HCT116 (cell line): ENCODE measurements at regions not wholly inside any gene's neighbourhood (a gene's known extent, or its start where the extent isn't known, plus 50 kb on each side); places are given as distances from the start of the nearest gene placed in this dataset.
A peak's percentile ranks its signal among the peaks of the same experiment; 100 is the strongest.

ENCODE experiments used
- ATAC-seq: fragments of 200-7000 bp; cut with Tn5 transposase; 2 replicates; pipeline ENCODE4 v1.9.1; 2020; ENCODE audit warnings: mild to moderate bottlenecking, moderate library complexity
- BruUV-seq: library from RNA; stranded (reverse); fragments of 400-500 nt; replicated peaks from 2 replicates; lab custom pipeline; 2021; lab: Mats Ljungman, UMichigan
- CTCF ChIA-PET: fragments of 300-600 bp; sonication (Branson Sonifier 250); formaldehyde crosslinking; loops from one replicate; lab custom pipeline; 2021; ENCODE audit warnings: antibody characterized with exemption; lab: Charles Lee
- POLR2A ChIA-PET: fragments of 300-600, 350-600 bp; sonication (Branson Sonifier 250); formaldehyde crosslinking; loops from one replicate; lab custom pipeline; 2021; ENCODE audit warnings: antibody characterized with exemption; lab: Charles Lee
- RAD21 ChIA-PET, 2 experiments: fragments of 300-600 bp; sonication (Branson Sonifier 250); formaldehyde crosslinking; loops; one replicate each; lab custom pipeline; 2023; ENCODE audit warnings: low total read pairs in 2 of 2; ENCODE audit not compliant: uncharacterized antibody in 2 of 2, unreplicated experiment in 2 of 2, low non-redundant PET in 1 of 2; lab: Charles Lee
- DNase-seq: peaks from one replicate; pipeline ENCODE4 v3.0.0-alpha.2; 2010; ENCODE audit warnings: low read depth, low spot score
- H2AFZ ChIP-seq: fragments of 200-600 bp; shearing (Covaris generic), sonication (generic); 2 replicates; pipeline ENCODE4 v1.6.1; 2017; ENCODE audit warnings: low read depth, mixed run types, mixed read lengths, antibody characterized with exemption, low read length; ENCODE audit not compliant: poor library complexity, severe bottlenecking
- H3K27ac ChIP-seq: 2 replicates; pipeline ENCODE4 v1.5.1; 2012; ENCODE audit warnings: low read depth, low read length
- H3K27me3 ChIP-seq: fragments of 200-600 bp; sonication (generic); 2 replicates; pipeline ENCODE4 v1.6.1; 2016; ENCODE audit warnings: mixed run types, low read length, mixed read lengths; ENCODE audit not compliant: insufficient read depth
- H3K36me3 ChIP-seq, 2 experiments: fragments of 200-500 bp in 1 of 2; fragments of 200-600 bp in 1 of 2; sonication (Bioruptor generic) in 1 of 2; sonication (generic) in 1 of 2; 2 replicates each; pipeline versions ENCODE4 v1.5.1 to v1.6.1; 2014 to 2016; ENCODE audit warnings: low read length in 2 of 2, inconsistent platforms in 1 of 2, mixed read lengths in 1 of 2, mixed run types in 1 of 2; ENCODE audit not compliant: insufficient read depth in 2 of 2, control insufficient read depth in 1 of 2
- H3K4me1 ChIP-seq, 2 experiments: fragments of 200-600 bp in 1 of 2; sonication (generic) in 1 of 2; 2 replicates each; pipeline versions ENCODE4 v1.5.1 to v1.6.1; 2012 to 2017; ENCODE audit warnings: low read length in 2 of 2, inconsistent platforms in 1 of 2, mild to moderate bottlenecking in 1 of 2, mixed read lengths in 1 of 2, mixed run types in 1 of 2, moderate library complexity in 1 of 2; ENCODE audit not compliant: insufficient read depth in 2 of 2, control insufficient read depth in 1 of 2
- H3K4me2 ChIP-seq: fragments of 200-600 bp; sonication (generic); 2 replicates; pipeline ENCODE4 v1.6.1; 2017; ENCODE audit warnings: mixed run types, low read length, mixed read lengths
- H3K4me3 ChIP-seq, 2 experiments: fragments of 200-600 bp in 1 of 2; sonication (generic) in 1 of 2; replicated peaks in 1 of 2; 2 replicates each; pipeline ENCODE4 v1.5.1; 2011 to 2016; ENCODE audit warnings: low read length in 2 of 2, control low read depth in 1 of 2, low read depth in 1 of 2, mild to moderate bottlenecking in 1 of 2, mixed read lengths in 1 of 2, mixed run types in 1 of 2
- H3K79me2 ChIP-seq: fragments of 200-600 bp; sonication (generic); 2 replicates; pipeline ENCODE4 v1.6.1; 2017; ENCODE audit warnings: mild to moderate bottlenecking, mixed run types, low read length, moderate library complexity, mixed read lengths; ENCODE audit not compliant: insufficient read depth
- H3K9ac ChIP-seq: fragments of 200-600 bp; sonication (generic); 2 replicates; pipeline ENCODE4 v1.6.1; 2016; ENCODE audit warnings: low read length, mixed read lengths
- H3K9me2 ChIP-seq: fragments of 200-600 bp; sonication (generic), shearing (Covaris generic); 2 replicates; pipeline ENCODE4 v1.6.1; 2017; ENCODE audit warnings: mixed run types, mild to moderate bottlenecking, moderate library complexity; ENCODE audit not compliant: insufficient read depth
- H3K9me3 ChIP-seq, 2 experiments: fragments of 200-500 bp in 1 of 2; fragments of 200-600 bp in 1 of 2; sonication (Bioruptor generic) in 1 of 2; sonication (generic) in 1 of 2; 2 replicates each; pipeline ENCODE4 v1.6.1; 2014 to 2017; ENCODE audit warnings: low read length in 2 of 2, mixed read lengths in 2 of 2, inconsistent platforms in 1 of 2, low read depth in 1 of 2, mild to moderate bottlenecking in 1 of 2, mixed run types in 1 of 2, moderate library complexity in 1 of 2; ENCODE audit not compliant: control insufficient read depth in 1 of 2, insufficient read depth in 1 of 2
- H4K20me1 ChIP-seq: fragments of 200-600 bp; sonication (generic), shearing (Covaris generic); 2 replicates; pipeline ENCODE4 v1.6.1; 2017; ENCODE audit warnings: mixed run types, mild to moderate bottlenecking, moderate library complexity; ENCODE audit not compliant: insufficient read depth
- CBX3 ChIP-seq: IDR thresholded peaks from 2 replicates; pipeline ENCODE4 v1.6.1; 2012; ENCODE audit warnings: low read depth
- EGR1 ChIP-seq: IDR thresholded peaks from 2 replicates; pipeline ENCODE4 v1.6.1; 2012; ENCODE audit warnings: low read depth
- ELF1 ChIP-seq: IDR thresholded peaks from 2 replicates; pipeline ENCODE4 v1.6.1; 2012; ENCODE audit warnings: low read depth, borderline replicate concordance
- EZH2 ChIP-seq: fragments of 200-600 bp; sonication (generic); IDR thresholded peaks from 2 replicates; pipeline ENCODE4 v1.6.1; 2017; ENCODE audit warnings: antibody characterized with exemption, mixed run types
- EZH2phosphoT487 ChIP-seq: fragments of 200-600 bp; IDR thresholded peaks from 2 replicates; pipeline ENCODE4 v1.6.1; 2018; ENCODE audit warnings: antibody characterized with exemption, borderline replicate concordance
- FOSL1 ChIP-seq: IDR thresholded peaks from 2 replicates; pipeline ENCODE4 v1.6.1; 2012; ENCODE audit warnings: low read depth
- JUND ChIP-seq: IDR thresholded peaks from 2 replicates; pipeline ENCODE4 v1.6.1; 2012
- POLR2A ChIP-seq: IDR thresholded peaks from 2 replicates; pipeline ENCODE4 v1.7.0; 2011; ENCODE audit warnings: borderline replicate concordance; ENCODE audit not compliant: insufficient read depth, insufficient read length; ENCODE audit errors: extremely low read depth
- POLR2AphosphoS5 ChIP-seq: IDR thresholded peaks from 2 replicates; pipeline ENCODE4 v1.6.1; 2011; ENCODE audit warnings: mild to moderate bottlenecking, low read depth, low read length, moderate library complexity
- RAD21 ChIP-seq: IDR thresholded peaks from 2 replicates; pipeline ENCODE4 v1.6.1; 2012; ENCODE audit warnings: low read depth, mild to moderate bottlenecking
- SIN3A ChIP-seq: IDR thresholded peaks from 2 replicates; pipeline ENCODE4 v1.6.1; 2012; ENCODE audit warnings: low read depth
- SP1 ChIP-seq: IDR thresholded peaks from 2 replicates; pipeline ENCODE4 v1.6.1; 2012; ENCODE audit warnings: low read depth
- SRF ChIP-seq: IDR thresholded peaks from 2 replicates; pipeline ENCODE4 v1.6.1; 2012; ENCODE audit warnings: low read depth
- TCF7L2 ChIP-seq: IDR thresholded peaks from 2 replicates; pipeline ENCODE4 v1.7.0; 2011; ENCODE audit warnings: borderline replicate concordance, inconsistent platforms; ENCODE audit not compliant: insufficient read depth, insufficient read length; ENCODE audit errors: extremely low read depth
- YY1 ChIP-seq: IDR thresholded peaks from 2 replicates; pipeline ENCODE4 v1.6.1; 2011; ENCODE audit warnings: low read length, low read depth, moderate library complexity, mild to moderate bottlenecking; ENCODE audit not compliant: insufficient replicate concordance; ENCODE audit errors: extremely low read depth
- ZFX ChIP-seq: fragments of 450-650 bp; IDR thresholded peaks from 2 replicates; pipeline ENCODE4 v1.6.1; 2017
- intact Hi-C: fragments of 100-400 bp; cut with micrococcal nuclease; formaldehyde crosslinking; loops from 2 replicates; pipeline ENCODE4 v1.10.0; 2022
- TF ChIP-seq, protein P1 (sequence below): IDR thresholded peaks from 2 replicates; pipeline ENCODE4 v1.6.1; 2012; ENCODE audit warnings: low read depth
- TF ChIP-seq, protein P2 (sequence below): IDR thresholded peaks from 2 replicates; pipeline ENCODE4 v1.6.1; 2012
- TF ChIP-seq, protein P3 (sequence below), 3 experiments: fragments of 200-600 bp in 1 of 3; sonication (generic) in 1 of 3; IDR thresholded peaks in 2 of 3; conservative IDR thresholded peaks in 1 of 3; 2 replicates each; pipeline ENCODE4 v1.5.1; 2012 to 2017; ENCODE audit warnings: low read depth in 2 of 3, low read length in 2 of 3, antibody characterized with exemption in 1 of 3, borderline replicate concordance in 1 of 3, control low read depth in 1 of 3, mild to moderate bottlenecking in 1 of 3, mixed read lengths in 1 of 3, mixed run types in 1 of 3, moderate library complexity in 1 of 3; ENCODE audit not compliant: insufficient read depth in 1 of 3
- TF ChIP-seq, protein P4 (sequence below): IDR thresholded peaks from 2 replicates; pipeline ENCODE4 v1.6.1; 2012

DNA sequence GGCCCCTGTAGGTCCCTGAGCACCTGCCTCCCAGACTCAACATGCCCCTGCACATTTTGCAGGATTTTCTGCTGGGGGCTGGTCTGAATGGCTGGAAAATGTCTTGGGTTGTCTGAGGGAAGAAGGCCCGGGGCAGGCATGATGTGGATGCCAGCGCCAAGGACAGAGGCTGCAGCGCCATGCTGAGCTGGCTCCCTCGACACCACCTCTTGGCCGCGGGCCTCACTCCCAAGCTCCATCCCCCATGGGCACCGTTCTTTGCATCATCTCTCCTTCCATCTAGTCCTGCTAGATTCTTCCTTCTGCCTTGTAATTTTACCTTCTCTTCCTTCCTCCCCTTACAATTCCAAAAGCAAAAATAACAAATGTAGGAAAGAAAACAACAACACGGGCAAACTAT lies 70.6 kb downstream of the ZIC5 start:
- intact Hi-C loops = loop anchor here (1.0 to 5.0 kb wide), 2 partner anchors 334 to 1226 kb away; no protein-coding TSS in a partner anchor
- no peaks in the 10 kb centered on the region for H3K79me2 ChIP-seq
- no peak overlapping the region for H2AFZ ChIP-seq
- no TSS peak for BruUV-seq
- H3K4me1 ChIP-seq = no peaks in the 10 kb centered on the region
- no peak overlapping the region for H3K4me3 ChIP-seq
- no peaks in the 10 kb centered on the region for H3K36me3 ChIP-seq
- H3K27ac ChIP-seq = no peak overlapping the region
- ATAC-seq (peak; percentile 15; the same call in 1 of the 2 replicates), DNase-seq (no peak)
- no peak overlapping the region for H3K9ac ChIP-seq
- H3K27me3 ChIP-seq = no peaks in the 10 kb centered on the region
- no peaks in the 10 kb centered on the region for H3K9me3 ChIP-seq
- no peak overlapping the region for H3K4me2 ChIP-seq
- TF ChIP-seq RAD21 = no peak
- no peak for TF ChIP-seq YY1
- no peak for TF ChIP-seq POLR2AphosphoS5
- TF ChIP-seq, protein P1, sequence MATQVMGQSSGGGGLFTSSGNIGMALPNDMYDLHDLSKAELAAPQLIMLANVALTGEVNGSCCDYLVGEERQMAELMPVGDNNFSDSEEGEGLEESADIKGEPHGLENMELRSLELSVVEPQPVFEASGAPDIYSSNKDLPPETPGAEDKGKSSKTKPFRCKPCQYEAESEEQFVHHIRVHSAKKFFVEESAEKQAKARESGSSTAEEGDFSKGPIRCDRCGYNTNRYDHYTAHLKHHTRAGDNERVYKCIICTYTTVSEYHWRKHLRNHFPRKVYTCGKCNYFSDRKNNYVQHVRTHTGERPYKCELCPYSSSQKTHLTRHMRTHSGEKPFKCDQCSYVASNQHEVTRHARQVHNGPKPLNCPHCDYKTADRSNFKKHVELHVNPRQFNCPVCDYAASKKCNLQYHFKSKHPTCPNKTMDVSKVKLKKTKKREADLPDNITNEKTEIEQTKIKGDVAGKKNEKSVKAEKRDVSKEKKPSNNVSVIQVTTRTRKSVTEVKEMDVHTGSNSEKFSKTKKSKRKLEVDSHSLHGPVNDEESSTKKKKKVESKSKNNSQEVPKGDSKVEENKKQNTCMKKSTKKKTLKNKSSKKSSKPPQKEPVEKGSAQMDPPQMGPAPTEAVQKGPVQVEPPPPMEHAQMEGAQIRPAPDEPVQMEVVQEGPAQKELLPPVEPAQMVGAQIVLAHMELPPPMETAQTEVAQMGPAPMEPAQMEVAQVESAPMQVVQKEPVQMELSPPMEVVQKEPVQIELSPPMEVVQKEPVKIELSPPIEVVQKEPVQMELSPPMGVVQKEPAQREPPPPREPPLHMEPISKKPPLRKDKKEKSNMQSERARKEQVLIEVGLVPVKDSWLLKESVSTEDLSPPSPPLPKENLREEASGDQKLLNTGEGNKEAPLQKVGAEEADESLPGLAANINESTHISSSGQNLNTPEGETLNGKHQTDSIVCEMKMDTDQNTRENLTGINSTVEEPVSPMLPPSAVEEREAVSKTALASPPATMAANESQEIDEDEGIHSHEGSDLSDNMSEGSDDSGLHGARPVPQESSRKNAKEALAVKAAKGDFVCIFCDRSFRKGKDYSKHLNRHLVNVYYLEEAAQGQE = no peak
- no peak for TF ChIP-seq CBX3
- TF ChIP-seq ZFX = no peak
- no peak for TF ChIP-seq JUND
- TF ChIP-seq, protein P2, sequence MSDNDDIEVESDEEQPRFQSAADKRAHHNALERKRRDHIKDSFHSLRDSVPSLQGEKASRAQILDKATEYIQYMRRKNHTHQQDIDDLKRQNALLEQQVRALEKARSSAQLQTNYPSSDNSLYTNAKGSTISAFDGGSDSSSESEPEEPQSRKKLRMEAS = no peak
- TF ChIP-seq SIN3A = no peak
- no peak for TF ChIP-seq POLR2A
- TF ChIP-seq, protein P3, sequence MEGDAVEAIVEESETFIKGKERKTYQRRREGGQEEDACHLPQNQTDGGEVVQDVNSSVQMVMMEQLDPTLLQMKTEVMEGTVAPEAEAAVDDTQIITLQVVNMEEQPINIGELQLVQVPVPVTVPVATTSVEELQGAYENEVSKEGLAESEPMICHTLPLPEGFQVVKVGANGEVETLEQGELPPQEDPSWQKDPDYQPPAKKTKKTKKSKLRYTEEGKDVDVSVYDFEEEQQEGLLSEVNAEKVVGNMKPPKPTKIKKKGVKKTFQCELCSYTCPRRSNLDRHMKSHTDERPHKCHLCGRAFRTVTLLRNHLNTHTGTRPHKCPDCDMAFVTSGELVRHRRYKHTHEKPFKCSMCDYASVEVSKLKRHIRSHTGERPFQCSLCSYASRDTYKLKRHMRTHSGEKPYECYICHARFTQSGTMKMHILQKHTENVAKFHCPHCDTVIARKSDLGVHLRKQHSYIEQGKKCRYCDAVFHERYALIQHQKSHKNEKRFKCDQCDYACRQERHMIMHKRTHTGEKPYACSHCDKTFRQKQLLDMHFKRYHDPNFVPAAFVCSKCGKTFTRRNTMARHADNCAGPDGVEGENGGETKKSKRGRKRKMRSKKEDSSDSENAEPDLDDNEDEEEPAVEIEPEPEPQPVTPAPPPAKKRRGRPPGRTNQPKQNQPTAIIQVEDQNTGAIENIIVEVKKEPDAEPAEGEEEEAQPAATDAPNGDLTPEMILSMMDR (IDR thresholded peaks at IDR 0.05 in 2 of 3, conservative IDR thresholded peaks at IDR 0.05 in 1 of 3; ENCODE audit: borderline replicate concordance in 1 of 3, insufficient read depth in 1 of 3, low read depth in 2 of 3, low read length in 2 of 3) = no peak
- no peak for TF ChIP-seq ELF1
- TF ChIP-seq, protein P4, sequence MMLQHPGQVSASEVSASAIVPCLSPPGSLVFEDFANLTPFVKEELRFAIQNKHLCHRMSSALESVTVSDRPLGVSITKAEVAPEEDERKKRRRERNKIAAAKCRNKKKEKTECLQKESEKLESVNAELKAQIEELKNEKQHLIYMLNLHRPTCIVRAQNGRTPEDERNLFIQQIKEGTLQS = no peak
- no peak for TF ChIP-seq FOSL1
- no peak for TF ChIP-seq EZH2
- TF ChIP-seq SP1 = no peak
- no peak for TF ChIP-seq TCF7L2
- no peak for TF ChIP-seq SRF
- TF ChIP-seq EGR1 = no peak
- no peak for TF ChIP-seq EZH2phosphoT487
- ChIA-PET POLR2A (no interaction called here), CTCF (interaction anchor here (1.1 to 2.0 kb wide), 5 partner anchors 9 to 672 kb away, joined by 3 to 5 read pairs (median 4); no protein-coding TSS in a partner anchor), RAD21 (interaction anchor here in 1 of 2 experiments (0.6 kb wide), 1 partner anchor 793 kb away, joined by 3 read pairs; no protein-coding TSS in a partner anchor)
- no peaks in the 10 kb centered on the region for H4K20me1 ChIP-seq
- H3K9me2 ChIP-seq = no peaks in the 10 kb centered on the region
